Body of pancreas (tissue), 4 donors: ENCODE measurements at regions not wholly inside any gene's neighbourhood (a gene's known extent, or its start where the extent isn't known, plus 50 kb on each side); places are given as distances from the start of the nearest gene placed in this dataset.
"Not testable (repeated sequence)": the region's sequence is repeated elsewhere in the genome, so short reads cannot be mapped to it uniquely, and the experiment has no call there.

ENCODE experiments used
- POLR2A ChIP-seq, 3 donors: fragments of 450-650 bp; IDR thresholded peaks; one replicate each; pipeline ENCODE4 v1.6.1; 2016; ENCODE audit warnings: antibody characterized with exemption in 3 of 3, mild to moderate bottlenecking in 2 of 3
- TF ChIP-seq, protein P1 (sequence below), 7 experiments: fragments of 450-650 bp in 4 of 7; fragments of 200-600 bp in 3 of 7; sonication (generic) in 3 of 7; IDR thresholded peaks; one replicate each; pipeline ENCODE4 v1.5.1; 2016 to 2019; ENCODE audit warnings: antibody characterized with exemption in 7 of 7

DNA sequence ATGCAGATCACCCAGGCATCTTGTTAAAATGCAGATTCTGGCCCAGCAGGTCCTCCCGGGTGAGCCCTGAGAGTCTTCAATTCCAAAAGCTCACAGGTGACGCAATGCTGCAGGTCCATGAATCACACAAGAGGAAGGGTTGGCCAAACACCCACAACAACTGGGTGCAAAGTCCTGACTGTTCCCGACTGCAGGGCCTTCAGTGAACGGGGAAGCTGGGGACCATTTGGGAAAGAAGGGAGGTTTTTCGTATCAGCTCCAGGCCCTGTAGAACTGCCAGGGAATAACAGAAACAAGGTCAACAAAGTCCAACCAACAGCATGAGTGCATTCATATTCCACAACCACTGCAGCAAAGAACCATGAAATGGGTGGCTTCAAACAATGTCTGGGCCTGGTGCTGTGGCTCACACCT lies 106.1 kb upstream of the ROPN1B start:
- TF ChIP-seq, protein P1, sequence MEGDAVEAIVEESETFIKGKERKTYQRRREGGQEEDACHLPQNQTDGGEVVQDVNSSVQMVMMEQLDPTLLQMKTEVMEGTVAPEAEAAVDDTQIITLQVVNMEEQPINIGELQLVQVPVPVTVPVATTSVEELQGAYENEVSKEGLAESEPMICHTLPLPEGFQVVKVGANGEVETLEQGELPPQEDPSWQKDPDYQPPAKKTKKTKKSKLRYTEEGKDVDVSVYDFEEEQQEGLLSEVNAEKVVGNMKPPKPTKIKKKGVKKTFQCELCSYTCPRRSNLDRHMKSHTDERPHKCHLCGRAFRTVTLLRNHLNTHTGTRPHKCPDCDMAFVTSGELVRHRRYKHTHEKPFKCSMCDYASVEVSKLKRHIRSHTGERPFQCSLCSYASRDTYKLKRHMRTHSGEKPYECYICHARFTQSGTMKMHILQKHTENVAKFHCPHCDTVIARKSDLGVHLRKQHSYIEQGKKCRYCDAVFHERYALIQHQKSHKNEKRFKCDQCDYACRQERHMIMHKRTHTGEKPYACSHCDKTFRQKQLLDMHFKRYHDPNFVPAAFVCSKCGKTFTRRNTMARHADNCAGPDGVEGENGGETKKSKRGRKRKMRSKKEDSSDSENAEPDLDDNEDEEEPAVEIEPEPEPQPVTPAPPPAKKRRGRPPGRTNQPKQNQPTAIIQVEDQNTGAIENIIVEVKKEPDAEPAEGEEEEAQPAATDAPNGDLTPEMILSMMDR (IDR thresholded peaks at IDR 0.05), result not testable (repeated sequence)
- not testable (repeated sequence) for TF ChIP-seq POLR2A (IDR thresholded peaks at IDR 0.05)
